ENCODE measurements at regions not wholly inside any gene's neighbourhood (a gene's known extent, or its start where the extent isn't known, plus 50 kb on each side); places are given as distances from the start of the nearest gene placed in this dataset.

DNA sequence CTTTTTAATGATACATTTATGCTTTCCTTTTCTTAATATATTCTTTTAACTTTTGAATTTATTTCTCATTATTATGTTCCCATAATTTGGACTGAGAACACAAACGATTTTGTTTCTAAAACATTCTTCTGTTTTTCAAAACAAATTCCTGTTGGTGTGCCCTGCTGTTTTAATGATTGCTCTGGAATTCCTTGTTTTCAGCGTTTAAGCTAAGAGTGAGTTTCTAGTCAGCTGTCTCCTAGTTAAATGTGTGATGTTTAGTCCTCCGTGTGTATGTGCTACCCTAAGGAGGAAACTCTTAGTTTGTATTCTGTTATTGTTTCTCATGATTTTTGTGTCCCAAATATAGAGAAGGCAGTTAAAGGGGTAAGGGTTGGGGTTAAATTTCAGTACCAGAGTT, 306.1 kb upstream of the RGS17 start:
- TF ChIP-seq HCFC1 (IDR thresholded peaks at IDR 0.05; ENCODE audit: low read depth, low read length) = no peak
- no peak for TF ChIP-seq STAG1 (CRISPR knock-in tag; IDR thresholded peaks at IDR 0.05)
- TF ChIP-seq TCF7L2 (IDR thresholded peaks at IDR 0.05; ENCODE audit: low read depth, low read length) = no peak
- no peak for TF ChIP-seq POLR2AphosphoS2 (IDR thresholded peaks at IDR 0.05; ENCODE audit: low read depth, low read length)
- TF ChIP-seq ZNF781 (CRISPR knock-in tag; IDR thresholded peaks at IDR 0.05; ENCODE audit: borderline replicate concordance, not compliant biosample characterization) = no peak
- no peak for TF ChIP-seq MAFF (IDR thresholded peaks at IDR 0.05; ENCODE audit: low read depth, low read length)
- TF ChIP-seq SMC3 (IDR thresholded peaks at IDR 0.05; ENCODE audit: low read length) = no peak
- no peak for TF ChIP-seq ZSCAN20 (CRISPR knock-in tag; IDR thresholded peaks at IDR 0.05; ENCODE audit: borderline replicate concordance)
